ENCODE measurements at regions not wholly inside any gene's neighbourhood (a gene's known extent, or its start where the extent isn't known, plus 50 kb on each side); places are given as distances from the start of the nearest gene placed in this dataset.

DNA sequence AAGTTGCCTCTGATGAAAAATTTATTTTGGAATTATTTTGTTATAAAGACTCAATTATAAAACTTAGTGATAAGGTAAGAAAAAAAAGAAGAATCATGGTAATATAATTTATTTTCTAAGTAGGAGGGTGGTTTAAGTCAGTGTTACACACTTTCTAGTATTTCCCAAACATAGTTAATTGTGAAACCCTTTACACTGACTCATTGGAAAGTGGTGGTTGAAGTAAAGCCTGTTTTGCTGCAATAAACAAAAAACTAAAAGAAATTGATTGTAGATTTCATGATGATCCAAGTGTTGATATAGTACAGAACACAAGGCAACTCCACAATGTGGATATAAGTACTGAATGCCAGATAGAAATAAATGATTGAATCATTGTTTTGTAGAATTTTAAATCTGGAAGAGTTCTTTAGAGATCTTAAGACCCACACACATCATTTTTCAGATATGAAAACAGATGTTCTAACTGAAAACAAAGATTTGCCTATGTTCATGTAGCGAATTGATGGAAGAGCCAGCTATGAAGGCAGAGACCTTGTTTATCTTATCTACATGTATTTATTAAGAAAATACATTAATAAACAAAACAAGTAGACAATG is 539.8 kb downstream of the PRELID2 start:
- Histone ChIP-seq H3K4me3 (ENCODE audit: insufficient read depth, low read depth, low read length) (no peak overlapping the region), H4K8ac (ENCODE audit: low read depth in 2 of 2, low read length in 2 of 2) (no peak overlapping the region), H3K56ac (ENCODE audit: extremely low read depth, insufficient read depth, low read length) (no peak overlapping the region), H2AK5ac (ENCODE audit: low read depth, low read length) (no peak overlapping the region), H4K91ac (ENCODE audit: insufficient read depth, low read depth, low read length) (no peak overlapping the region), H4K20me1 (ENCODE audit: insufficient read depth, low read length) (no peaks in the 10 kb centered on the region), H3K4me1 (ENCODE audit: control insufficient read depth, insufficient read depth, low read length) (no peaks in the 10 kb centered on the region), H3K23ac (ENCODE audit: low read depth, low read length) (no peak overlapping the region), H2BK15ac (ENCODE audit: low read depth, low read length) (no peak overlapping the region), H3K4me2 (ENCODE audit: low read depth, low read length) (no peak overlapping the region), H2BK120ac (ENCODE audit: low read depth, low read length) (no peak overlapping the region), H3K27me3 (ENCODE audit: control insufficient read depth, insufficient read depth, low read length) (no peaks in the 10 kb centered on the region), H3K36me3 (ENCODE audit: control insufficient read depth, insufficient read depth, low read length) (no peaks in the 10 kb centered on the region), H3K9me3 (ENCODE audit: control insufficient read depth, insufficient read depth, low read length) (no peaks in the 10 kb centered on the region; the same call in 1 of the 2 replicates), H2AK9ac (replicated peaks; ENCODE audit: low read depth, low read length, poor library complexity) (no peak overlapping the region), H3K18ac (ENCODE audit: low read depth, low read length) (no peak overlapping the region), H3K14ac (replicated peaks; ENCODE audit: low read depth, low read length) (no peak overlapping the region), H3K27ac (ENCODE audit: insufficient read depth, low read length) (no peak overlapping the region), H2AFZ (replicated peaks; ENCODE audit: low read length, poor library complexity) (no peak overlapping the region), H2BK20ac (ENCODE audit: low read depth, low read length) (no peak overlapping the region), H3K9me1 (ENCODE audit: insufficient read depth, low read length) (no peaks in the 10 kb centered on the region), H2BK5ac (ENCODE audit: low read depth, low read length, poor library complexity, severe bottlenecking) (no peak overlapping the region), H4K5ac (ENCODE audit: low read depth, low read length) (no peak overlapping the region), H3K79me1 (ENCODE audit: low read depth in 1 of 2, low read length in 2 of 2) (no peaks in the 10 kb centered on the region), H3K4ac (ENCODE audit: low read depth, low read length) (no peak overlapping the region), H3K9ac (ENCODE audit: low read depth, low read length) (no peak overlapping the region)
- TF ChIP-seq CEBPB (IDR thresholded peaks at IDR 0.05; ENCODE audit: low read depth, low read length) (peak; percentile 6; the same call in 1 of the 2 replicates), MAFK (IDR thresholded peaks at IDR 0.05; ENCODE audit: low read depth, low read length) (no peak), RCOR1 (IDR thresholded peaks at IDR 0.05; ENCODE audit: insufficient replicate concordance, low read length) (no peak), MAZ (IDR thresholded peaks at IDR 0.05; ENCODE audit: borderline replicate concordance, low read depth, low read length) (no peak)
- TF ChIP-seq, protein P1, sequence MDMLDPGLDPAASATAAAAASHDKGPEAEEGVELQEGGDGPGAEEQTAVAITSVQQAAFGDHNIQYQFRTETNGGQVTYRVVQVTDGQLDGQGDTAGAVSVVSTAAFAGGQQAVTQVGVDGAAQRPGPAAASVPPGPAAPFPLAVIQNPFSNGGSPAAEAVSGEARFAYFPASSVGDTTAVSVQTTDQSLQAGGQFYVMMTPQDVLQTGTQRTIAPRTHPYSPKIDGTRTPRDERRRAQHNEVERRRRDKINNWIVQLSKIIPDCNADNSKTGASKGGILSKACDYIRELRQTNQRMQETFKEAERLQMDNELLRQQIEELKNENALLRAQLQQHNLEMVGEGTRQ (IDR thresholded peaks at IDR 0.05; ENCODE audit: low read depth, low read length): no peak
- ATAC-seq (ENCODE audit: low read depth) (peak; percentile 49), DNase-seq (peak; percentile 8)
- BruUV-seq (replicated peaks): no TSS peak
- intact Hi-C loops (cut with micrococcal nuclease): no loop called here
- CTCF ChIA-PET: no interaction called here
- no CpG with 5 or more reads among the region's 1 CpG for WGBS, 2 experiments (ENCODE audit: extremely low coverage in 2 of 2, insufficient read length in 1 of 2)
- POLR2A ChIA-PET (ENCODE audit: unreplicated experiment): no interaction called here
- dilution Hi-C loops (cut with HindIII; ENCODE audit: low sequenced_read_pairs, unreplicated experiment): no loop called here
- in situ Hi-C loops (cut with MboI; ENCODE audit: low sequenced_read_pairs): no loop called here

Data from IMR-90 (cell line).